Cardiac septum (tissue), 1 donor: ENCODE measurements at regions not wholly inside any gene's neighbourhood (a gene's known extent, or its start where the extent isn't known, plus 50 kb on each side); places are given as distances from the start of the nearest gene placed in this dataset.

Experiments
- DNase-seq: peaks from one replicate; pipeline ENCODE4 v3.0.0-alpha.2; 2020; ENCODE audit warnings: low spot score
- intact Hi-C: fragments of 100-400 bp; cut with DNase I; formaldehyde crosslinking; loops from one replicate; pipeline ENCODE4 v1.14.0; 2022
- donor health status: DM: no; HTN: no; CAD: no.

- intact Hi-C loops, result no loop called here
- DNase-seq, result no peak
These were observed 403.2 kb upstream of the SEL1L start for GRCh38 chr14:81936902-81937301.

DNA sequence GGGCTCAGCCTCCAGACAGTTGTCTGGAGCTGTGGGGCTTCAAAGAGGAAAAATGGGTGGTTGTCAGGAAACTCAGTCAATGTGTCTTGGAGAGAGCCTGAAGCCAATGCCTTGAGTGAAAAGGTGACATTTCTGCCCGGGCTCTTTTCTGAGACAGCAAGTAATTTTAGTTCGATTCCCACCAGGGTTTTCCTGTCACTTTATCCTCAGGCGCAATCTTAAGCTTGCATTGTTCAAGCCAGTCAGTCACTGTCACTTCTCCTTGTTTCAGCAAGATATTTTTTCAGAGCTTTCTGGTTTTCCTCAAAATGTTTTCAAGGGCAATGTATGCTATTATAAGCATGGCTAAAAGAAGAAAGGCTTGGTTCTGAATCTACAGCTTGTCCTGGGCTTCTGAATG is 404.7 kb upstream of the SEL1L start:
- intact Hi-C loops, result no loop called here
- no peak for DNase-seq

DNA sequence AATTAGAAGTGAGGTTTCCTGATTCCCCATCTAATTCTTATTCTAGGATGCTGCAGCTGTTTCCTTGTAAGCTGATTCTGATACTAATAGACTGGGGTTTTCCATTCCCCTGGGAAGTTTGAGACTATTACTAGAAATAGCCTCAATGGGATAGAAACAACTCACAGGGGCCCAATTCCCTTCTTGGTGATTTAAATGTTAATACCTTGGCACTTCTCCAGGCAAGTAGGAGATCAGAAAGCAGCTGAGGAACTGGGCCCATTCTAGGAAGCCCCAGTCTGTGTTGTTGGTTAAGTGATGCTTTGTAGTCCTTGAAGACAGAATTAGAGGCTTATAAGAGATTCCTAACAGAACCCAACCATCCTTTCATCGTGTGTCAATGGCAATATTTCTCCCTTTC is 407.0 kb upstream of the SEL1L start:
- no peak for DNase-seq
- intact Hi-C loops, result no loop called here

DNA sequence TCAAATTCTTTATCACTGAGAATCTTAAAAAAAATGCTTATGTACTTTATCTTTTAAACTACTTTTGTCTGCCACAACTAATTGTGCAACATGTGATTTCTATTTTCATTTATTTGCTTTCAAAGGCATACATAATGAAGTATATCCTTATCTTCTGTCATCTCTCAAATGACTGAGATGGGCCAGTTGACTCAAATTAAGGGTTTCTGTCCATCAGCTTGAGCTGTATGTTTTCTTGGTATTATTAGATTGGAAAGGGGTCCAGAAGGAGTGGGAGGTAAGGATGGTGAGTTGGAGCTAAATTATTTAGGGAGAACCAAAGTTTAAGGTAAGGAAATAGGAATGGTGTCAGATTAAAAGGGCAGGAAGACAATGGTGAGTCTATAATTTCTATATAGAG is 408.4 kb upstream of the SEL1L start:
- DNase-seq, result no peak
- intact Hi-C loops, result no loop called here

DNA sequence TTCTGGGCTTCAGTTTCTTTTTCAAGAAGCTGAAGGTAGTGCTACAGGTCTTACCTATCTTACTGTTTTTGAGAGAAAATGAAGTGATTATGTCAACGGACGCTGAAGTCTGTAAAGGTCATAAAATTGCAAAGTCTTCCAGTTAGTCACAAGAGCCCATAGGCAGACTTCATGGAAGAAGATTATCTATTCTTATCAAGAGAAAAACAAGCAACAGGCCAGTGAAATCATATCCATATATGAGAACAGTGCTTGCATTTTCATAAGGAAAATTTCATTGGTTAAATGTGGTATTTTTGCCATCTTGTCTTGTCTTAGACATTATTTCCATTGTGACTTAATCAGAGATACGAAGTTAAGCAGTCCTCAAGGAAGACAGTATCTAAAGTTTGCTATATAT is 412.7 kb upstream of the SEL1L start:
- intact Hi-C loops, result no loop called here

DNA sequence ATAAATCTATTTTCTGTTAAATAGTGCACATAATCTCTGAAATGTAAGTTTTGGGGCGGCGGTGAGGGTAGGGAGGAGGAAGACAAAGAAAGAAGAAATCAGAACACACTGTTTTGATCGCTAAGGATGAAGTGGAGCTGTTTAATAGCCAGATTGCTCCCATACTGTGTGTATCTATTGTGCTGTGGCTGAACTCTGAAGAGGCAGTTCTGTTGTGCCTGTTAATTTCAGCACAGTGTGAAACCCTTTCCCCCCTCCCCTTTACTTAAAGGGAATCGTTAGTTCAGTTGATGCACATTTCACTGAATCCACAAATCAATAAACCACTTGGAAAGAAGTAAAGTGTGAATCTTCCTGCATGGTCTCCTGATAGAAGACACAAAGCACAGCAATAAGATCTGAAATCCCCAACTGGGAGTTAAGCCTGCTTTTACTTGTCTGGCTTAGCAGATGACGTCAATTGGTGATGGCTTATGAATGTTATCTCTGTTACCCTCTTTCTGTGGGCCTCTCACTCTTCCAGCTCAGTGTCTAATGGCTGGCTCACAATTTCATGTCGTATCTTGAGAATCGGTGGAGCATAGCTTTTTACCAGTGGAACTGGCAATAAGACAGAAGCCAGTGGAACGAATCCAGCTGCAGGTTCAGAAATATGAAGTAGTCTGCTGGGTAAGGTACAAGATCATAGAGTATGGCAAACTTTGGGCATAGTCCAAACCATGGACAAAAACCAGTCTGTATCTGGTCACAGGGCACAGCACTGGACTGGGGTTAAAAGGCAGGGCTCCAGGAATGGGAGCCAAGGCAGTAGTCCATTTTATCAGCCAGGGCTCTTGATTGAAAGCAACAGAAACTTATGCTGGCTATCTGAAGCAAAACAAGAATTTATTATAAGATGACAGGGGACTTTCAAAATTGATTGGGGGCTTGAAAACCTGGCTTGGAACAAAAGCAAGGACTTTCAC is 413.5 kb upstream of the SEL1L start:
- DNase-seq, result no peak
- intact Hi-C loops, result no loop called here

More for the DNA sequence above, 412.7 kb upstream of the SEL1L start:
- no peak for DNase-seq

GRCh38 chr14:81952917-81953316 is 419.3 kb upstream of the SEL1L start:
- intact Hi-C loops, result no loop called here
- DNase-seq, result no peak

- DNase-seq, result no peak
- intact Hi-C loops, result no loop called here
These were observed 419.8 kb upstream of the SEL1L start for GRCh38 chr14:81953419-81953818.

- no peak for DNase-seq
- intact Hi-C loops, result no loop called here
These were observed 421.5 kb upstream of the SEL1L start for GRCh38 chr14:81955123-81955522.

- intact Hi-C loops, result no loop called here
- DNase-seq, result no peak
These were observed 427.1 kb upstream of the SEL1L start for GRCh38 chr14:81960781-81961180.

DNA sequence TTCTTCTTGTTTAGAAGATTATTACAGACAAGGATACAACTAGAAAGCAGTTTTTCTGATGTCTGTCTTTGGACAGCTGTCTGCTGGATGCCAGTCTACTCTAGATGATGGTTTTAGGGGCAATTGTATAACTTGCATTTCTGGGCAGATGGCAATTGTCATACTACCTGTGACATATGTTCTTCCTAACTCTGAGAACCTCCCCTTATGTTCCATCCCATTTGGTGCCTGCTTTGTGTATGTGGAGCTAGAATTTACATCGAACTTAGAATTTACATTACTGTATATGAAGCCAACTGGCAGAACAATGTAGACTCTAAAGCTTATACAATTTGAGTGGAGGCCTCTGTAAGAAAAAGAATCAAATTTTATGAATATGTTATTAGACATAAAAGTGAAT is 430.2 kb upstream of the SEL1L start:
- DNase-seq, result no peak
- intact Hi-C loops, result no loop called here

GRCh38 chr14:81970307-81970706 is 436.7 kb upstream of the SEL1L start:
- intact Hi-C loops, result no loop called here

GRCh38 chr14:81971911-81972310 is 438.3 kb upstream of the SEL1L start:
- no peak for DNase-seq
- intact Hi-C loops, result no loop called here

More at GRCh38 chr14:81970307-81970706, 436.7 kb upstream of the SEL1L start:
- no peak for DNase-seq

DNA sequence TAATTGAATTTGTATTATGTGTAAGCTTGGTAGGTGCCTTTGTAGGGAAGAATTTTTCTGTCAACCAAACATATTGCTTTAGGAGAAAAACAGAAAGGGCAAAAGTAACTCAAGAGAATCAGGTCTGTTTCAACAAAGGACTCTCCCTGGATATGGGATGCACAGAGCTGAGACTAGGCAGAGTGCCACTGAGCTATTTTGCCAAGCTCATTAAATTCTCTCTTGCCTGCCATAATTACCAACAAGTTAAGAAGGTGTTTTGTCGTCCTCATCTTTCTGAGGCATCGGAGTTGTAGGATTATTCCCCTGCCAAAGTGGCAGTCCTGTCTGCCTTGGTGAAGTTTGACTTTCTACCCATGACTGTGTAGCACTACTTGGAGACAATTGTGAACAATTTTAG is 438.9 kb upstream of the SEL1L start:
- intact Hi-C loops, result no loop called here
- no peak for DNase-seq

GRCh38 chr14:81974543-81974942 is 440.9 kb upstream of the SEL1L start:
- intact Hi-C loops, result no loop called here
- no peak for DNase-seq

- intact Hi-C loops, result no loop called here
- DNase-seq, result no peak
These were observed 447.1 kb upstream of the SEL1L start for GRCh38 chr14:81980601-81981306.

DNA sequence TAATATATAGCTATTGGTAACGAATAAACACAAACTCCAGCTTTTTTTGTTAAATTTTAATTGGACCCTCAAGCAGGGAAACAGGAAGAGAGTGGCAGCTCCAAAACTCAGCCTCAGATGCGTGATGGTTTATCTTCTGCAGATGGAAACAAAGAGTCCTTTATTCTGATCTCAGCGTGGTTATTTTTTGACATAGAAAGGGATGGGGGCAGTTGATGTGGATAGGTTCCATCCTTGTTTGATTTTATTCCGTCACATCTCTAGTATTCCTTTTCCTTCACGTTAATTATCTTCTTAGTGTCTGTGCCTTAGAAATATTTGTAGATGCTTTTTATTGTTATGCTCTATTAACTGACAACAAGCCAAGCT is 447.6 kb upstream of the SEL1L start:
- no peak for DNase-seq
- intact Hi-C loops, result no loop called here

DNA sequence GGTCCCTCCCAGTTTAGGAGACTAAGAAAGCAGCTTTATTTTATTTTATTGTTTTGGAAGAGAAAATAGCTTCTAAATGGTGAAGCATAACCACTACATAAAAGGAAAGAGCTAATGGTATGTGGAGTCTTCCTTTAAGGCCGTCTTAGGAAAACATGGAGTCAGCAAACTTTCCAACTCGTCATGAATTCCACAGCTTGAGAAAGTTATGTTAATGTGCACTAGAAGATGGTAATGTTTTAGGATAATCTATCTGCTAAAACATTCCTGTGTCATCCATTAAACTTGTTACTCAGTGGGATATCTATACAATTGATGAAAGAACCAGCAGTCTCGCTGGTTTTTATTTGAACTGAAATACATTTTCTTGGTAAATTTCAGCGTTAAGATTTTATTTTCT is 448.4 kb upstream of the SEL1L start:
- intact Hi-C loops, result no loop called here

GRCh38 chr14:81986005-81986404 is 452.4 kb upstream of the SEL1L start:
- intact Hi-C loops, result no loop called here
- DNase-seq, result no peak

More for the DNA sequence above, 448.4 kb upstream of the SEL1L start:
- DNase-seq, result no peak

GRCh38 chr14:81989211-81989610 is 455.6 kb upstream of the SEL1L start:
- intact Hi-C loops, result no loop called here
- no peak for DNase-seq

DNA sequence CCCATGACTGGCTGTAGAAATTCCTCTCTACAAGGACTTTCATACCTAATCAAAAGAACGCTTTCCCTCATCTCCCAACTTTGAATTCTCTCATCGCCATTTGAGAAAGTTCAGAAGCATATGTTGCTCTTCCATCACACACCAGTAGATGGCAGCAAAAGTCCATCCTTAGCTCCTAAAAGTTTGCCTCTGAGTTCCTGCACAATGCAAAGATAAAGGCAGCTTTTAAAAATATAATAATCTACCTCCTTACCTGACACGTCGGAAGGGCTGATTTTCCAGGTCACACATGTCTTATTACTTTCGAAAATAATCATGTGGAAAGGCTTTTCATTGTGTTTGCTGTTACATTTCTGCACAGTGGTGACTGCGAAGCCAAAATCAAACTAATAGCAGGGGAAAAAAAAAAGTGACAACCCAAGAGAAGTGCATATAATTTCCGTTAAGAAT is 456.7 kb upstream of the SEL1L start:
- DNase-seq, result no peak
- intact Hi-C loops, result no loop called here
